ENCODE measurements at regions not wholly inside any gene's neighbourhood (a gene's known extent, or its start where the extent isn't known, plus 50 kb on each side); places are given as distances from the start of the nearest gene placed in this dataset.

DNA sequence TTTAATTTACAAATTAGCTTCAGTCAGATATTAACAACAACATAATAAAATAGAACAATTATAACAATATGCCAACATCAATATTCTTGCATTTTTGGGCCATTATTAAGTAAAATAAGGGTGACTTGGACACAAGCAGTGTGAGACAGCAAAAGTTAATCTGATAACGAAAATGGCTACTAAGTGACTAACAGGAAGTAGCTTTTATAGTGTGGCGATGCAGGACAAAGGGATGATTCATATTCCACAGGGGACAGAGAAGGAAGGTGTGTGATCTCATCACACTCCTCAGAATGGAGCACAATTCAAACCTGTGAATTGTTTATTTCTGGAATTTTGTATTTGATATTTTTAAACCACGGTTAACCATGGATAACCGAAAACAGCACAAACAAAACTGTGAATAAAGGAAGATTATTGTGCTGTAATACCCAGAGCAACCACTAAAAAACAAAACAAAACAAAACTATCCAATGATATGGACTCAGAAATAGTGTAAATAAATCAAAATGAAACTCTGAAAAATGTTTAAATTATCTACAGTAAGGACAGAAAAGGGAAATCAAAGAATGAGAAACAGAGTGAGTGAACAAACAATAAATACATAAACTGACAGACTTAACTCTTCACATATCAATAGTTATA is 66.9 kb upstream of the TFEC start:
- TF ChIP-seq, protein P1, sequence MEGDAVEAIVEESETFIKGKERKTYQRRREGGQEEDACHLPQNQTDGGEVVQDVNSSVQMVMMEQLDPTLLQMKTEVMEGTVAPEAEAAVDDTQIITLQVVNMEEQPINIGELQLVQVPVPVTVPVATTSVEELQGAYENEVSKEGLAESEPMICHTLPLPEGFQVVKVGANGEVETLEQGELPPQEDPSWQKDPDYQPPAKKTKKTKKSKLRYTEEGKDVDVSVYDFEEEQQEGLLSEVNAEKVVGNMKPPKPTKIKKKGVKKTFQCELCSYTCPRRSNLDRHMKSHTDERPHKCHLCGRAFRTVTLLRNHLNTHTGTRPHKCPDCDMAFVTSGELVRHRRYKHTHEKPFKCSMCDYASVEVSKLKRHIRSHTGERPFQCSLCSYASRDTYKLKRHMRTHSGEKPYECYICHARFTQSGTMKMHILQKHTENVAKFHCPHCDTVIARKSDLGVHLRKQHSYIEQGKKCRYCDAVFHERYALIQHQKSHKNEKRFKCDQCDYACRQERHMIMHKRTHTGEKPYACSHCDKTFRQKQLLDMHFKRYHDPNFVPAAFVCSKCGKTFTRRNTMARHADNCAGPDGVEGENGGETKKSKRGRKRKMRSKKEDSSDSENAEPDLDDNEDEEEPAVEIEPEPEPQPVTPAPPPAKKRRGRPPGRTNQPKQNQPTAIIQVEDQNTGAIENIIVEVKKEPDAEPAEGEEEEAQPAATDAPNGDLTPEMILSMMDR (IDR thresholded peaks at IDR 0.05; ENCODE audit: low read depth, low read length, missing control alignments) = no peak
- DNase-seq (ENCODE audit: low read depth) = no peak
- no peak overlapping the region for H3K4me3 ChIP-seq (ENCODE audit: low read depth, low read length)

DNA sequence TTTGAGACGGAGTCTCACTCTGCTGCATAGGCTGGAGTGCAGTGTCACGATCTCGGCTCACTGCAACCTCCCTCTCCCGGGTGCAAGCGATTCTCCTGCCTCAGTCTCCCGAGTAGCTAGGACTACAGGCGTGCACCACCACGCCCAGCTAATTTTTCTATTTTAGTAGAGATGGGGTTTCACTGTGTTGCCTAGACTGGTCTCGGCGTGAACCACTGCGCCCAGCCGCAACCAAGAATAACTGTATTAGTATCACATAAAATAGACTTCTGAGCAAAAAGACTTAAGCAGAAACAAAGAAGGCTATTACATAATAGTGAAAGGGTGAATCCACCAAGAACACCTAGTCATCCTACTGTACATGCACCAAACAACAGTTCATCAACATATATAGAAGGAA is 67.6 kb upstream of the TFEC start:
- no peak overlapping the region for H3K4me3 ChIP-seq (ENCODE audit: low read depth, low read length)
- TF ChIP-seq, protein P1 (IDR thresholded peaks at IDR 0.05; ENCODE audit: low read depth, low read length, missing control alignments) = no peak
- DNase-seq (ENCODE audit: low read depth) = no peak

DNA sequence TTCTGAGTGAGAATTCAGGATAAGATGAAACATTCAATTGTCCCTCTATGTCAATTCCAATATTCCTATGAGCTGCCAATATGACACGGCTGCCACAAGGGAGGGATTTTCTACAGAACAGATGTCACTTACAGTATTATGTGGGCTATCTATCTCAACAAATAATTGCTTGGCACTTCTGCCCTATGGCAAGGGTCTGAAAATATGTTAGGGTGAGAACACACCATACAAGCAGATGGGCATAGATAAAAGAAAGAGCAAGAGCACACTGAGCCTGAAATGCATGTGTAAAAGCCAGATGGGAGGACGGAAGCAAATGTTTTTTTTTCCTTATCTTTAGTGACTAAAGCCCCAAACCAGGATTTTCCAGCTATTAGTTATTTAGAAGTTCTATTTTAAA is 70.1 kb upstream of the TFEC start:
- DNase-seq (ENCODE audit: low read depth) = no peak
- no peak overlapping the region for H3K4me3 ChIP-seq (ENCODE audit: low read depth, low read length)
- TF ChIP-seq, protein P1 (IDR thresholded peaks at IDR 0.05; ENCODE audit: low read depth, low read length, missing control alignments) = no peak

DNA sequence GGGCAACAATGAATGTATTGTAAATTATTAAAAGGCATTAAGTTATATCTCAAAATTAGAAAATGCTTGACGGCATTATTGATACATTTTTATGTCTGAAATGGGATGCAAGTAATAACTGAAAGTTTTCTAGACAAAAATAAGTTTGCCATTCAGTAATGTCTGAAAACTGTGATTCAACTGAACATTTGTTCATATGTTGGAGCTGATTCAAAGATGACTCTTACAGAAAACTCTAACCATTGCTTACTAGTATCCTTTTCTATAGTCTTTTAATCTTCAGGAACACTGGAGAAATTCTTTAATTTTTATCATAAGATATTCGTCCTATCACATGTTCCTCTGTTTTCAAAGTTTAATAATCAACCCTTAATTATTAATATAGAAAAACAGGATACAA is 71.1 kb upstream of the TFEC start:
- TF ChIP-seq, protein P1 (IDR thresholded peaks at IDR 0.05; ENCODE audit: low read depth, low read length, missing control alignments) = no peak
- DNase-seq (ENCODE audit: low read depth) = no peak
- no peak overlapping the region for H3K4me3 ChIP-seq (ENCODE audit: low read depth, low read length)

DNA sequence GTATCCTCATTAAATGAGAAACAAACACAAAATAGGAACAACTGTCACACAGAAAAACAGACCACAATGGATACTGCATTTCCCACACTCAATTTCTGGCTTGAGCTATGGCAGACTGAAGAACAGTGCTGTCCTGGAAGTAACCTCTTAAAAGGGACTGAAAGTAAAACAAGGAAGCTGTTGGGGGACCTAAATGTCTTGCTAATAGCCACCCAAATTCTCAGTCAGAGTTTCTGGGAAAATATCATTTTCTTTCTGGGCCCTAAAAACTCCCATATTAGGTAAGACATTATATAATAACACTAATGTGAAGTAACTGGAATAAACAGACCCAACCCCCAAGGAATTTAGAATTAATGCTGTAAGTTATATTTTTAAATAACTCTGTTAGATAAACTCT is 80.9 kb upstream of the TFEC start:
- no peak overlapping the region for H3K4me3 ChIP-seq (ENCODE audit: low read depth, low read length)
- TF ChIP-seq, protein P1 (IDR thresholded peaks at IDR 0.05; ENCODE audit: low read depth, low read length, missing control alignments) = no peak
- DNase-seq (ENCODE audit: low read depth) = no peak

DNA sequence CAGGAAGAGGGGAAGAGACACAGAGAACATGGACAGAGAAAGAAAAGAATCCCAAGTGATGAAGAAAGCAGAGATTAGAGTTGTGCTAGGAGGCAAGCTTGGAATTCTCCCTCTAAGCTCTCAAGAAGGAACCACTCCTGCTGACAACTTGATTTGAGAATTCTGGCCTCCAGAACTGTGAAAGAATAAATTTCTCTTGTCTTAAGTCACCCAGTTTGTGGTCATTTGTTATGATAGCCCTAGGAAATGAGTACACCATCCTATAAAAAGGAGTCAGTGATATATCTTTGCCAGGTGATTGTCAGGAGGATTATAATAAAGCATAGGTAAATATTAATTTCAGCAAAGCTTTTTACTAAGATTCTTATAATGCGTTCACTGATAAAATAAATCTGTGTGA is 82.7 kb upstream of the TFEC start:
- no peak for DNase-seq (ENCODE audit: low read depth)
- no peak overlapping the region for H3K4me3 ChIP-seq (ENCODE audit: low read depth, low read length)
- TF ChIP-seq, protein P1 (IDR thresholded peaks at IDR 0.05; ENCODE audit: low read depth, low read length, missing control alignments) = no peak

DNA sequence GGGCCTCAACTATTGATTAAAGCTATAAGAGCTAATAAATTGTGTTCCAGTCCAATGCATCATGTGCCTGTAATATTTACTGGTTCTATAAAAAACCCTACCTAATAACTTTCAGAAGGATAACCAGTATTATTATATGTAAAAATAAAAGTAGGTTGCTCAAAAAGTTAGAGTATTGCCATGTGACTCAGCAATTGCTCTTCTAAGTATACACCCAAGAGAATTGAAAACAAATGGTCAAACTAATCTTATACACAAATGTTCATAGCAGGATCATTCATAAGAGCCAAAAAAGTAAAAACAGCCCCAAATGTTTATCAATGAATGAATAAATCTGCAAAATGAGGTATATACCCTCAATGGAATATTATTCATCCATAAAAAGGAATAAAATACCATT is 89.5 kb upstream of the TES start:
- DNase-seq (ENCODE audit: low read depth) = no peak
- TF ChIP-seq, protein P1 (IDR thresholded peaks at IDR 0.05; ENCODE audit: low read depth, low read length, missing control alignments) = no peak
- no peak overlapping the region for H3K4me3 ChIP-seq (ENCODE audit: low read depth, low read length)
